Tibial nerve (tissue), 4 donors: ENCODE measurements at regions not wholly inside any gene's neighbourhood (a gene's known extent, or its start where the extent isn't known, plus 50 kb on each side); places are given as distances from the start of the nearest gene placed in this dataset.

Experiments
- CTCF ChIP-seq, 5 experiments: fragments of 200-600 bp in 3 of 5; fragments of 450-650 bp in 2 of 5; sonication (generic) in 3 of 5; IDR thresholded peaks; one replicate each; pipeline ENCODE4 v1.5.1; 2016 to 2019; ENCODE audit warnings: antibody characterized with exemption in 5 of 5, mild to moderate bottlenecking in 3 of 5, moderate library complexity in 2 of 5
- EP300 ChIP-seq, 2 donors: sonication (generic); formaldehyde crosslinking; IDR thresholded peaks; one replicate each; pipeline ENCODE4 v1.6.1; 2017; ENCODE audit warnings: antibody characterized with exemption in 2 of 2, mild to moderate bottlenecking in 1 of 2
- POLR2A ChIP-seq, 2 donors: fragments of 450-650 bp; IDR thresholded peaks; one replicate each; pipeline ENCODE4 v1.6.1; 2017; ENCODE audit warnings: antibody characterized with exemption in 2 of 2, mild to moderate bottlenecking in 2 of 2, moderate library complexity in 2 of 2

GRCh38 chr7:391961-392524 lies 102.1 kb downstream of the FOXL3 start:
- TF ChIP-seq POLR2A (IDR thresholded peaks at IDR 0.05) (no peak), CTCF (IDR thresholded peaks at IDR 0.05) (no peak), EP300 (IDR thresholded peaks at IDR 0.05) (no peak)
